HL-60 (cell line): ENCODE measurements at regions not wholly inside any gene's neighbourhood (a gene's known extent, or its start where the extent isn't known, plus 50 kb on each side); places are given as distances from the start of the nearest gene placed in this dataset.

Experiments used
- DNase-seq, 2 experiments: peaks; one replicate each; pipeline ENCODE4 v3.0.0-alpha.2; 2010 to 2020; ENCODE audit warnings: low read depth in 1 of 2, low spot score in 1 of 2
- H3K27ac ChIP-seq: fragments of 250-450 bp; sonication (Bioruptor Pico); replicated peaks from 2 replicates; pipeline ENCODE4 v1.5.1; 2020; ENCODE audit warnings: mild to moderate bottlenecking, moderate library complexity
- H3K27me3 ChIP-seq: fragments of 250-450 bp; sonication (Bioruptor Pico); 2 replicates; pipeline ENCODE4 v1.5.1; 2021; ENCODE audit warnings: mild to moderate bottlenecking, moderate library complexity; ENCODE audit not compliant: insufficient read depth, poor library complexity, severe bottlenecking
- H3K4me3 ChIP-seq: replicated peaks from 2 replicates; pipeline ENCODE4 v1.5.1; 2011; ENCODE audit warnings: mild to moderate bottlenecking, control low read depth, low read length; ENCODE audit not compliant: insufficient read depth
- GABPA ChIP-seq: IDR thresholded peaks from 2 replicates; pipeline ENCODE4 v1.6.1; 2012; ENCODE audit warnings: low read depth
- POLR2AphosphoS5 ChIP-seq: IDR thresholded peaks from 2 replicates; pipeline ENCODE4 v1.6.1; 2012; ENCODE audit warnings: low read depth
- REST ChIP-seq: IDR thresholded peaks from 2 replicates; pipeline ENCODE4 v1.6.1; 2012; ENCODE audit warnings: low read depth; ENCODE audit not compliant: insufficient replicate concordance
- SPI1 ChIP-seq: IDR thresholded peaks from 2 replicates; pipeline ENCODE4 v1.6.1; 2012; ENCODE audit warnings: low read depth, mild to moderate bottlenecking, borderline replicate concordance
- TF ChIP-seq, protein P1 (sequence below): IDR thresholded peaks from one replicate; pipeline ENCODE4 v1.5.1; 2011; ENCODE audit warnings: low read length, control low read depth, inconsistent platforms; ENCODE audit not compliant: insufficient read depth

- TF ChIP-seq REST (no peak), SPI1 (no peak), GABPA (no peak), POLR2AphosphoS5 (no peak)
- TF ChIP-seq, protein P1, sequence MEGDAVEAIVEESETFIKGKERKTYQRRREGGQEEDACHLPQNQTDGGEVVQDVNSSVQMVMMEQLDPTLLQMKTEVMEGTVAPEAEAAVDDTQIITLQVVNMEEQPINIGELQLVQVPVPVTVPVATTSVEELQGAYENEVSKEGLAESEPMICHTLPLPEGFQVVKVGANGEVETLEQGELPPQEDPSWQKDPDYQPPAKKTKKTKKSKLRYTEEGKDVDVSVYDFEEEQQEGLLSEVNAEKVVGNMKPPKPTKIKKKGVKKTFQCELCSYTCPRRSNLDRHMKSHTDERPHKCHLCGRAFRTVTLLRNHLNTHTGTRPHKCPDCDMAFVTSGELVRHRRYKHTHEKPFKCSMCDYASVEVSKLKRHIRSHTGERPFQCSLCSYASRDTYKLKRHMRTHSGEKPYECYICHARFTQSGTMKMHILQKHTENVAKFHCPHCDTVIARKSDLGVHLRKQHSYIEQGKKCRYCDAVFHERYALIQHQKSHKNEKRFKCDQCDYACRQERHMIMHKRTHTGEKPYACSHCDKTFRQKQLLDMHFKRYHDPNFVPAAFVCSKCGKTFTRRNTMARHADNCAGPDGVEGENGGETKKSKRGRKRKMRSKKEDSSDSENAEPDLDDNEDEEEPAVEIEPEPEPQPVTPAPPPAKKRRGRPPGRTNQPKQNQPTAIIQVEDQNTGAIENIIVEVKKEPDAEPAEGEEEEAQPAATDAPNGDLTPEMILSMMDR: no peak
- Histone ChIP-seq H3K4me3 (no peak overlapping the region), H3K27me3 (no peaks in the 10 kb centered on the region), H3K27ac (no peak overlapping the region)
- no peak for DNase-seq
Measured at GRCh38 chr18:39424261-39424660, 1858.7 kb upstream of the CELF4 start.

DNA sequence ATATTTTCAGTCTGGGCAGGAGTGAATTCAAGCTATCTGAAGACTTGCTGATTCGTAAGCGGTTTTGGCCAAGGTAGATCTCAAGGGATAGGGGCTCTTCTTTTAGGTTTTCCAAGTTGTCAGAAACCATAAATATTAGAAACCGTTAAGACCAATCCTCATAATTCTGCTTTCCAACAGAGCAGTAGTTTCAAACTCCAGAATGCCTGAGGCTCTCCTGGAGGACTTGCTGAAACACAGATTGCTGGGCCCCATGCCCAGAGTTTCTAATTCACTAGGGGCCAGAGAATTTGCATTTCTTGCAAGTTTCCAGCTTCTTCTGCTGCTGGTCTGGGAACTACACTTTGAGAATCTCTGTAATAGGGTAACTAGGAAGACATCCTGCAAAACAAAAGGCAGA lies 1855.7 kb upstream of the CELF4 start:
- DNase-seq: no peak
- TF ChIP-seq SPI1: no peak
- TF ChIP-seq REST: no peak
- TF ChIP-seq POLR2AphosphoS5: no peak
- Histone ChIP-seq H3K4me3 (no peak overlapping the region), H3K27ac (no peak overlapping the region), H3K27me3 (no peaks in the 10 kb centered on the region)

- Histone ChIP-seq H3K27ac (no peak overlapping the region), H3K4me3 (no peak overlapping the region), H3K27me3 (no peaks in the 10 kb centered on the region)
- TF ChIP-seq REST (no peak), SPI1 (no peak), POLR2AphosphoS5 (no peak)
- DNase-seq: no peak
Measured at GRCh38 chr18:39419315-39419714, 1853.7 kb upstream of the CELF4 start.

GRCh38 chr18:39415471-39415870 lies 1849.9 kb upstream of the CELF4 start:
- Histone ChIP-seq H3K27me3 (no peaks in the 10 kb centered on the region), H3K4me3 (no peak overlapping the region), H3K27ac (no peak overlapping the region)
- TF ChIP-seq REST (no peak), SPI1 (no peak), GABPA (no peak), POLR2AphosphoS5 (no peak)
- TF ChIP-seq, protein P1: no peak
- DNase-seq: no peak
